WERI-Rb-1 (cell line): ENCODE measurements at regions not wholly inside any gene's neighbourhood (a gene's known extent, or its start where the extent isn't known, plus 50 kb on each side); places are given as distances from the start of the nearest gene placed in this dataset.
A peak's percentile ranks its signal among the peaks of the same experiment; 100 is the strongest.
"Not testable (repeated sequence)": the region's sequence is repeated elsewhere in the genome, so short reads cannot be mapped to it uniquely, and the experiment has no call there.

Experiments
- DNase-seq: peaks from one replicate; pipeline ENCODE4 v3.0.0-alpha.2; 2020
- H3K27ac ChIP-seq: fragments of 250-450 bp; sonication (Bioruptor Pico); 2 replicates; pipeline ENCODE4 v1.5.1; 2020; ENCODE audit warnings: mild to moderate bottlenecking, moderate library complexity
- H3K27me3 ChIP-seq: fragments of 250-450 bp; sonication (Bioruptor Pico); 2 replicates; pipeline ENCODE4 v1.5.1; 2021; ENCODE audit warnings: mild to moderate bottlenecking, low read depth, moderate library complexity; ENCODE audit not compliant: insufficient read depth, severe bottlenecking
- H3K36me3 ChIP-seq: fragments of 250-450 bp; sonication (Bioruptor Pico); 2 replicates; pipeline ENCODE4 v1.5.1; 2020; ENCODE audit warnings: mild to moderate bottlenecking, moderate library complexity
- H3K4me3 ChIP-seq: 2 replicates; pipeline ENCODE4 v1.5.1; 2011; ENCODE audit warnings: low read depth, mild to moderate bottlenecking, control low read depth, low read length
- H3K9me3 ChIP-seq: fragments of 250-450 bp; sonication (Bioruptor Pico); 2 replicates; pipeline ENCODE4 v1.5.1; 2021; ENCODE audit warnings: mild to moderate bottlenecking, moderate library complexity; ENCODE audit not compliant: severe bottlenecking
- TF ChIP-seq, protein P1 (sequence below): IDR thresholded peaks from 2 replicates; pipeline ENCODE4 v1.5.1; 2011; ENCODE audit warnings: low read depth, mild to moderate bottlenecking, control low read depth, inconsistent platforms, low read length

DNA sequence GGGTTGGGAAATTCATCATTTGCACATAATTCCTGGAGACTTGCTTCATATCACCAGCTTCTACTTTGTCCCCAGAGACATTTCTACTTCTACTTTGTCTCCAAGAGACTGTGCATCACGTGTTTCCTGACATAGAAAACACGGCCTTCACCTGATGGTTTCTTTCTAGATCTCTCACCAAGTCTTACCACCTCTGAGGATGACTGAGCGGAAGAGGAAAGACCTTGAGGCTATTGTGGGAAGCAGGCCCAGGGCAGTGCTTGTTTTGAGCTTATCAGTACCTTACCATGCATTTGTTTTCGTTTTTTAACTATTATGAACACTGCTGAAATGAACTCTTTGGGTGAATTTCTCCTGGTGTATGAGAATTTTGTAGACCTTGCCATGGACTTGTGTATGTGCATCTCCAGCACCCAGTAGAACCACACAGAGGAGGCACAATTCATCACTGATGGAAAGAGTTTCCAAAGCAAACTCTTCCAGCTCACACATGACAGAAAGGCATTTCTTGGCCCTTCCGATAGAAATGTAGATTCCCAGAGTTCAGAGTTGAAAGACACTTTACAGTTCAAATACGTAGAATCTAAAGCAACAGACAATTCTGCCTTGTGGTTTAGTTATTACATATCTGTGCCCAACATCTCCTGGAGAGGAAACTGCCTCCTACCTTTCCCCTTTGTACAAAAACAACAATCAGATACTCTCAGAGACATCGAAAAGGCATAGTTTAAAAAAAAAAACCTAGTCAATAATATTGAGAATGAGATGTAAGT is 434.7 kb downstream of the FUT8 start:
- no peaks in the 10 kb centered on the region for H3K36me3 ChIP-seq
- no peak overlapping the region for H3K4me3 ChIP-seq
- TF ChIP-seq, protein P1, sequence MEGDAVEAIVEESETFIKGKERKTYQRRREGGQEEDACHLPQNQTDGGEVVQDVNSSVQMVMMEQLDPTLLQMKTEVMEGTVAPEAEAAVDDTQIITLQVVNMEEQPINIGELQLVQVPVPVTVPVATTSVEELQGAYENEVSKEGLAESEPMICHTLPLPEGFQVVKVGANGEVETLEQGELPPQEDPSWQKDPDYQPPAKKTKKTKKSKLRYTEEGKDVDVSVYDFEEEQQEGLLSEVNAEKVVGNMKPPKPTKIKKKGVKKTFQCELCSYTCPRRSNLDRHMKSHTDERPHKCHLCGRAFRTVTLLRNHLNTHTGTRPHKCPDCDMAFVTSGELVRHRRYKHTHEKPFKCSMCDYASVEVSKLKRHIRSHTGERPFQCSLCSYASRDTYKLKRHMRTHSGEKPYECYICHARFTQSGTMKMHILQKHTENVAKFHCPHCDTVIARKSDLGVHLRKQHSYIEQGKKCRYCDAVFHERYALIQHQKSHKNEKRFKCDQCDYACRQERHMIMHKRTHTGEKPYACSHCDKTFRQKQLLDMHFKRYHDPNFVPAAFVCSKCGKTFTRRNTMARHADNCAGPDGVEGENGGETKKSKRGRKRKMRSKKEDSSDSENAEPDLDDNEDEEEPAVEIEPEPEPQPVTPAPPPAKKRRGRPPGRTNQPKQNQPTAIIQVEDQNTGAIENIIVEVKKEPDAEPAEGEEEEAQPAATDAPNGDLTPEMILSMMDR: no peak
- no peaks in the 10 kb centered on the region for H3K27me3 ChIP-seq
- no peak for DNase-seq
- no peaks in the 10 kb centered on the region for H3K9me3 ChIP-seq
- H3K27ac ChIP-seq: no peak overlapping the region

DNA sequence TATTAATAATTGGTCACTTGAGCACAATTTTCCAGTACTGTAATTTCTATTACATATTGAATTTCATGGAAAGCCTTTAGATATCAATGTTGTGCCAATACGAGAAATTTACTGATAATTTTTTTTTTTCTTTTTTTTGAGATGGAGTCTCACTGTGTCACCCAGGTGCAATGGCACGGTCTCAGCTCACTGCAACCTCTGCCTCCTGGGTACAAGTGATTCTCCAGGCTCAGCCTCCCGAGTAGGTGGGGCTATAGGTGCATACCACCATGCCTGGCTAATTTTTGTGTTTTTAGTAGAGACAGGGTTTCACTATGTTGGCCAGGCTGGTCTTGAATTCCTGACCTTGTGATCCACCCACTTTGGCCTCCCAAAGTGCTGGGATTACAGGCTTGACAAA is 435.4 kb downstream of the FUT8 start:
- H3K27ac ChIP-seq, H3K4me3 ChIP-seq: not testable (repeated sequence)

GRCh38 chr14:65849091-65849490 is 436.6 kb downstream of the FUT8 start:
- Histone ChIP-seq H3K9me3 (no peaks in the 10 kb centered on the region), H3K27me3 (no peaks in the 10 kb centered on the region), H3K4me3 (no peak overlapping the region), H3K36me3 (no peaks in the 10 kb centered on the region), H3K27ac (no peak overlapping the region)
- DNase-seq: no peak
- TF ChIP-seq, protein P1: no peak

More for the DNA sequence above, 435.4 kb downstream of the FUT8 start:
- H3K9me3 ChIP-seq, DNase-seq, H3K36me3 ChIP-seq, H3K27me3 ChIP-seq: not testable (repeated sequence)

DNA sequence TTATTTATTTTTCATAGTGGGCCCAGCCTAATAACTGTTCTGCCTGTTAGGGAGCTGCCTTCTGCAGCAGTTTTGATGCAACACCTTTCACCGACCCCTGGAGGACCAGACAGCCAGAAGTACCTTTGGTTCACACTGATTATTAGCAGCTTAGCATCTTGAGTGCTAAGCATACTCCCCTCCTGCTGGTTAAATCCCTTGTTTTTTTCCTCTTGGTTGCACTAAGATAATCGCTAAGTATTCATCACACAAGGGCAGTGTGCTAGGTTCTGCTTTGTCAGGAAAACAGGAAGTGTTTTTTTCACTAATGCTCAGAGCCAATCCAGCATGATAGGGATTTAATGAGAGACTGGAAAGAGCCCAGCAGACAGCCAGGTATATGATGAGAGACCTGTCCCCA is 437.0 kb downstream of the FUT8 start:
- DNase-seq: peak; percentile 69
- TF ChIP-seq, protein P1: no peak
- Histone ChIP-seq H3K9me3 (no peaks in the 10 kb centered on the region), H3K27me3 (no peaks in the 10 kb centered on the region), H3K4me3 (no peak overlapping the region), H3K27ac (no peak overlapping the region), H3K36me3 (no peaks in the 10 kb centered on the region)

DNA sequence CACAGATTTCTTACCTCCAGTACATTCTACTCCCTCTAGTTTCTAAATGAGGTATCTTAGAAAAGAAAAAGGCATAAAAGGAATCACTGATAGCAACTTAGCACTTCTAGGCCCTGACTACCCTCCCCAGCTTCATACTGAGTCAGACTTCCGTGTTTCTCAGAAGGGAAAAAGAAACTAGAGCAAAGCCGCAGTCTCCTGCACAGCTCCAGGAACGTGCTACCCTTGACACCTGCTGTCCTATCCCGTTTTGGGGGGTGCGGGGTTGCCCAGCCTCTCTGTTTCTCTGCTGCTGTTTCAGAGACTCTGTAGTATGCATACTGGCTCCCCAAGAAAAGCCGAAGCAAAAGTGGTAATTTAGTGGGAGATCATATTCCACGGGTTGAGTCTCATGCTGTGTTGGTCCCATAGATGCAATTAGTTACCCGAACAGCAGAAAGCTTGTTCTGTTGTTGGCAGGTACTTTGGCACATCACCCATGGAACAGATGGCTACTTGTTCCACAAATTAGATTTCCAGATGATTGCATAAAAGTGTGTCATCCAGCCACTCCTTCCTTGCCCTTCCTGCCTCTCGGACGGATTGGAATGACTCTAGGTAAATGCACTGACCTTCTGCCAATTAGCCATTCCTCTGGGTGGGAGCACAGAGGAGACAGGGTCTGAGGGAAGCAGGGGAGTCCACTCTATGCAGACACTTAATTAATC is 438.1 kb downstream of the FUT8 start:
- Histone ChIP-seq H3K4me3 (no peak overlapping the region), H3K27ac (no peak overlapping the region), H3K9me3 (no peaks in the 10 kb centered on the region), H3K36me3 (no peaks in the 10 kb centered on the region), H3K27me3 (no peaks in the 10 kb centered on the region)
- DNase-seq: no peak
- TF ChIP-seq, protein P1: no peak

DNA sequence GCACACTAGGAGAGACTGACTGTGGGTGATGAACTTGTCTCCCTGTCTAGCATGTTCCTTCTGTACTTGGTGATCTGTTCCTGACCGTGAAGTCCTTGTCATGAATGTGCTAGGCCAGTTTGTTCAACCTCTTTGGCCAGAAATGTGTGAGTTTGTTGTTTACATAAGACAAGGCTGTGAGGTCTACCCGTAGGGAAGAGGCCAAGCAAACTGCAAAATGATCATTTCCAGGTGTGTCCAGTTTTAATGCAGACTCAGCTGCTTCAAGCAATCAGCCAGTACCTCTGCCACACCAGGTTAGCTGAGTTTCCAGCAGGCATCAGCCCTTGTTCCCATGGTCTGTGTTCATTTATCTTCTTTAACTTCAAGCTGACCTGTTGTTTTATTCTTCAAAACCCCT is 440.2 kb downstream of the FUT8 start:
- DNase-seq: no peak
- Histone ChIP-seq H3K36me3 (no peaks in the 10 kb centered on the region), H3K27ac (no peak overlapping the region), H3K9me3 (no peaks in the 10 kb centered on the region), H3K27me3 (no peaks in the 10 kb centered on the region), H3K4me3 (no peak overlapping the region)
- TF ChIP-seq, protein P1: no peak
